Right ventricle myocardium inferior (tissue), 1 donor: ENCODE measurements at regions not wholly inside any gene's neighbourhood (a gene's known extent, or its start where the extent isn't known, plus 50 kb on each side); places are given as distances from the start of the nearest gene placed in this dataset.
A peak's percentile ranks its signal among the peaks of the same experiment; 100 is the strongest.

ENCODE experiments used
- ATAC-seq: fragments of 200-7000 bp; cut with Tn5 transposase; one replicate; pipeline ENCODE4 v1.9.1; 2020; ENCODE audit warnings: mild to moderate bottlenecking, moderate library complexity
- DNase-seq: peaks from one replicate; pipeline ENCODE4 v3.0.0; 2021; ENCODE audit errors: missing footprints
- intact Hi-C: fragments of 100-400 bp; cut with DNase I; formaldehyde crosslinking; loops from one replicate; pipeline ENCODE4 v1.11.0; 2022
- donor health status: DM: no; HTN: yes; CAD: no; lungs with severe emphysema.

- ATAC-seq (peak; percentile 68), DNase-seq (no peak)
- intact Hi-C loops: no loop called here
Observed at GRCh38 chr12:92224685-92225331, 79.2 kb upstream of the BTG1 start.

DNA sequence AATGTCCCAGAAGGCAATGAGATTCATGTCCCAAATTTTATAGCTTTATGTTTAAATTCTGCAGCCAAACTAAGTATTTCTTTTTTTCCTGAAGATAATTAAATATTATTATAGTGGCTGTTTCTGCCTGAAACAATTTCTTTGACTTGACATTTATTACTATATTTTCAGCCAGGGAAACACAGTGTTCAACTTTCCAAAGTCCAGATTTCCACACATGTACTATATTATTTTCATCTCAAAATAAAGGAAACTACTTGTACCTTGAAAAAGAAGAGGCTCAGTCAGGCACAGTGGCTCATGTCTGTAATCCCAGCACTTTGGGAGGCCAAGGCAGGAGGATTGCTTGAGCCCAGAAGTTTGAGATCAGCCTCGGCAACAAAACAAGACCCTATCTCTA is 77.8 kb upstream of the BTG1 start:
- intact Hi-C loops: no loop called here
- ATAC-seq (no peak), DNase-seq (no peak)

GRCh38 chr12:92221656-92222315 is 76.1 kb upstream of the BTG1 start:
- DNase-seq (no peak), ATAC-seq (no peak)
- intact Hi-C loops: no loop called here

DNA sequence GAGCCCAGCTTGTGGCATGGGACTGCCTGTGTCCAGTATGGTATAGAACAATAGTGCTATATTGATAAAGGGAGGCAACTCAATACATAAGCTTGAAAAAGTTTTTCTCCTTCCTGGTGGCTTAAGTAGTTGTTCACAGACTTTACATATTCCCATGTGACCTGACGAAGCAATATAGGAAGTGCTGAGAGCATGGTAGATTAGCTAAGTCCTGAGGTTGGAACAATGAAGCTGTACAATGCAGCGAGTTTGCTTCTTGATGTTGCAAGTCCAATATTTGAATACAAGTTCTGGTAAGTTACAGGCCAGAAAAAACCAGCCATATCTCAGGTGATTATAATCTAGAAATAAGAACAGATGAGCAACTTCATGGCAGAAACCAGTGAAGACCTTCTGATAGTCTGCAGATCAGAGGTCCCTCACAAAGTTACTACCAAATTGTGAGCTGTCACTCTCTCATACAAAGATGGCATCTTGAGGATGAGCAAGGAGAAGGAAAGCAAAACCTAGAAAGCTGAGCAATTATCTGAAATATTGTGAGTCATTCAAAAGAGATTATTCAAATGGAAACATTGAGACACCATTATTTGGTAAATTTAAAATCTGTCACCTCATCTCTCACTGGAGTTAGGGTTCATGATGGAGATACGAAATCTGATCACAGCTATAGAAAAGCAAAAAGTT is 72.9 kb upstream of the BTG1 start:
- intact Hi-C loops: no loop called here

DNA sequence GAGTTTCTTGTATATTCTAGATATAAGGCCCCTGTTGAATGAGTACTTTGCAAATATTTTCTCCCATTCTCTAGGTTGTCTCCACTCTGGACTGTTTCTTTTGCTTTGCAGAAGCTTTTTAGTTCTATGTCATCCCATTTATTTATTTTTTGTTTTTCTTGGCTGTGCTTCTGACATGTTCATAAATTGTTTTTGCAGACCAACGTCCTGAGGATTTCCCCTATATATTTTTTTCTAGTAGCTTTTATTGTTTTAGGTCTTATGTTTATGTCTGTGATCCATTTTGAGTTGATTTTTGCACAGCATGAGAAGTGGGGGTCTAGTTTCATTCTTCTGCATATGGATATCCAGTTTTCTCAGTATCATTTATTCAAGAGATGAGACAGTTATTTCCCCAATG is 70.4 kb upstream of the BTG1 start:
- ATAC-seq: no peak
- intact Hi-C loops: loop anchor here (1.0 kb wide), 1 partner anchor 28 kb away; no protein-coding TSS in a partner anchor
- DNase-seq: no peak

More for the DNA sequence above, 72.9 kb upstream of the BTG1 start:
- no peak for ATAC-seq
- no peak for DNase-seq

GRCh38 chr12:92215358-92215757 is 69.7 kb upstream of the BTG1 start:
- no peak for ATAC-seq
- no peak for DNase-seq
- intact Hi-C loops: no loop called here

- ATAC-seq (no peak), DNase-seq (no peak)
- intact Hi-C loops: loop anchor here (5.0 kb wide), 1 partner anchor 36 kb away; no protein-coding TSS in a partner anchor
Observed at GRCh38 chr12:92213166-92213565, 67.5 kb upstream of the BTG1 start.

DNA sequence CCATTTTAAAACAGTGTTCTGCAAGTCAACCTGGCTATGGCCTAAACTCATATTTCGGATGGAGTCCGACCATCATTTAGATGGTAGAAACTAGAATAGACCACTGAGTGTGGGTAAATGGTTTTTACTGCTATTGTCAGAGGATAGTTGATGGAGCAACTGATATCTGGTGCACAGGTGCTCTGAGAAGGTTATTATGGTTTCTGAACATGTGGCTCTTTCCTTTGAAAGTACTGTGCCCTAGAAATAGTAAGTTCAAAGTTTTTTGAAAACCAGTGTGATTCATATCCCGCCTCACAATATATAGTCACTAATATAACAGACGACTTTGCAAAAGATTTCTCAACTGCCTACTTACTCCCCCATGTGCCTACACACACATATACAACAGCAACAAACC is 64.4 kb upstream of the BTG1 start:
- ATAC-seq: no peak
- no peak for DNase-seq
- intact Hi-C loops: loop anchor here (5.0 kb wide), 1 partner anchor 33 kb away; no protein-coding TSS in a partner anchor

GRCh38 chr12:92208613-92209121 is 63.0 kb upstream of the BTG1 start:
- DNase-seq (no peak), ATAC-seq (peak; percentile 69)
- intact Hi-C loops: no loop called here

DNA sequence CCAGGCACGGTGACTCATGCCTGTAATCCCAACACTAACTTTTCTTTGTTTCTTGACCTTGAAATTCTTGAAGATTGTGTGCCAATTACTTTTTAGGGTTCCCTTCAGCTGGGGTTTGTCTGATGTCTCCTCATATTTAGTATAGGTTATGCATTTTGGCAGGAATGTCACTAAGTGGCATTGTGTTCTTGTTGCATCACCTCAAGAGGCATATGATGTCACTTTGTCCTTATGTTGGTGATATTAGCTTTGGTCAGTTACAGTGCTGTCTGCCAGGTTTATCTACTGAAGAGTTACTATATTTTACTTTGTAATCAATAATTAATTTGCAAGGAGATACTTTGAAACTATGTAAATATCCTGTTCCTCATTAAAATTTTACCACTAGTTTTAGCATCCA is 61.0 kb upstream of the BTG1 start:
- intact Hi-C loops: no loop called here
- DNase-seq (no peak), ATAC-seq (no peak)

- ATAC-seq (no peak), DNase-seq (no peak)
- intact Hi-C loops: no loop called here
Observed at GRCh38 chr12:92206011-92206410, 60.4 kb upstream of the BTG1 start.

DNA sequence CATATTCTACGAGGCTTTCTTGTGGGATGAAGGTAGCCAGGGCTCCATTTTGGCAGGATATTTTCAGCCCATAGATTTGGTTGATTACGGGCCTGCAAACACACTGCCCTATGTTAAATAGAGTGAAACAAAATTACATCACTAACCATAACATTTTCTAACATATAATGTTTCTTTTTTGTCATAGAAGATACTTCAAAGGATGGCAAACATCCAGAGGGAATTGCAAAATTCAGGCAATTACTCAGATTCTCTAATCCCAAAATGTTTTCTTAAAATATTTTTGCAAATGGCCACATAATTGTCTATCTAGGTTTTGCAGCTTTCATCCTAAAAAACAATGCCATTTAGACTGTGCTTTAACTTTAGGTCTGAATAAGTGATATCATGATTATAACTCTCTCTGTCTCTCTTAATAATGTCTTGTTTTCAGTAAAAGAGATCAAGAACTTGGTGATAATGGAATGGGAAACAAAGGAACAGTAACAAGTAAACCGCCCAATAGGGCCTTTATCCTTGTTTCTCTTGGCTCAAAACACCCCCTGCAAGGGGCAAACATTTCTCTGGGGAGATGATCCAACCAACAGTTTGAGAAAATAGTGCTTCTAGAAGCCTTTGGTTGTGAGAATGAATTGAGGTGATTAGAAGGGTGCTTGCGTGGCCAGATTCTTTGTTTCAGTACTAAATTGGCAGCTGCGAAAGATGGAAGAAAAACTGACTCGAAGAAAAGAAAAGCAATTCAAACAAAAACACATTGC is 54.4 kb upstream of the BTG1 start:
- DNase-seq: no peak

DNA sequence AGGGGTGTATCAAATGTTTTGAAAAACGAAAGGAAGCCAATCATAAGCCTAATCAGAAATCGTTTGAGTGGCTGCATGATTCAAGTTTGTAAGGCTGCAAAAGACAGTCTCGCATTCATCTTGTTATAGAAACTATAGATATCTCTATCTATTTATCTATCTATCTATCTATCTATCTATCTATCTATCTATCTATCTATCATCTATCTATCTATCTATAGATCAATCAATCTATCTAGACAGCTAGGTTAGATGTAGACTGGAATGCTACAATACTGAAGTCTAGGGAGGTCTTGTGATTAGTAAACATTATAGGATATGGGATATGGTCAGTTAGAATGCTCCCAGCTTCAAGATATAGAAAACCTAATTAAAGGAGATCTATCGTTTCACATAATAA is 52.2 kb upstream of the BTG1 start:
- intact Hi-C loops: no loop called here
- ATAC-seq (no peak), DNase-seq (no peak)

More for the DNA sequence above, 54.4 kb upstream of the BTG1 start:
- intact Hi-C loops: no loop called here
- no peak for ATAC-seq

GRCh38 chr12:92196368-92196767 is 50.7 kb upstream of the BTG1 start:
- intact Hi-C loops: no loop called here
- DNase-seq (no peak), ATAC-seq (no peak)
